Endothelial cell of umbilical vein (primary cell): ENCODE measurements at regions not wholly inside any gene's neighbourhood (a gene's known extent, or its start where the extent isn't known, plus 50 kb on each side); places are given as distances from the start of the nearest gene placed in this dataset.

Experiments used
- POLR2A ChIP-seq: IDR thresholded peaks from 2 replicates; pipeline ENCODE4 v1.6.1; 2012; ENCODE audit warnings: low read depth, mild to moderate bottlenecking, control low read depth, low read length
- POLR2AphosphoS5 ChIP-seq: IDR thresholded peaks from 2 replicates; pipeline ENCODE4 v1.6.1; 2012; ENCODE audit warnings: low read depth, mild to moderate bottlenecking, control low read depth, low read length, moderate library complexity; ENCODE audit not compliant: insufficient read depth
- TF ChIP-seq, protein P1 (sequence below), 2 donors: IDR thresholded peaks; 1 replicate in 1 of 2; 2 replicates in 1 of 2; pipeline ENCODE4 v1.5.1; 2011; ENCODE audit warnings: low read length in 2 of 2, mild to moderate bottlenecking in 2 of 2, moderate library complexity in 2 of 2, control low read depth in 1 of 2, inconsistent platforms in 1 of 2, low read depth in 1 of 2; ENCODE audit not compliant: insufficient read depth in 1 of 2; ENCODE audit errors: extremely low read depth in 1 of 2

DNA sequence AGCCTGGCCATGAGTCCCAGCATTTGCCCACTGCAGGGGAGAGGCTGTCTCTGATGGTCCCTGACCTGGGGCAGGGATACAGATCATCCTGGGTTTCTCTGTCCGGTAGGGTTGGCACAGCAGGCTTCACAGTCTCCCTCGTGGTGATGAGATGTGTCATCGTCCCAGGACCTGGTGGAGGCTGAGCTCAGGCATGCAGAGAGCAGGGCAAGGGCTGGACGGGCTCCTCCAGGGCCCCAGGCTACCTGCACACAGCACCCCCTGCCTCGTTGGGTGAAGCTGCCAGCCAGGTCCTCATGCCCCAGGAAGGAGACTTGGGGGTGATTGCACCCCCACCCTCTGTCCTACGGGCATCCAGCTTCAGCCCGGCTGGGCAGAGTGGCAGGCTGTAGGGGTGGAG lies 155.8 kb upstream of the GSE1 start:
- TF ChIP-seq, protein P1, sequence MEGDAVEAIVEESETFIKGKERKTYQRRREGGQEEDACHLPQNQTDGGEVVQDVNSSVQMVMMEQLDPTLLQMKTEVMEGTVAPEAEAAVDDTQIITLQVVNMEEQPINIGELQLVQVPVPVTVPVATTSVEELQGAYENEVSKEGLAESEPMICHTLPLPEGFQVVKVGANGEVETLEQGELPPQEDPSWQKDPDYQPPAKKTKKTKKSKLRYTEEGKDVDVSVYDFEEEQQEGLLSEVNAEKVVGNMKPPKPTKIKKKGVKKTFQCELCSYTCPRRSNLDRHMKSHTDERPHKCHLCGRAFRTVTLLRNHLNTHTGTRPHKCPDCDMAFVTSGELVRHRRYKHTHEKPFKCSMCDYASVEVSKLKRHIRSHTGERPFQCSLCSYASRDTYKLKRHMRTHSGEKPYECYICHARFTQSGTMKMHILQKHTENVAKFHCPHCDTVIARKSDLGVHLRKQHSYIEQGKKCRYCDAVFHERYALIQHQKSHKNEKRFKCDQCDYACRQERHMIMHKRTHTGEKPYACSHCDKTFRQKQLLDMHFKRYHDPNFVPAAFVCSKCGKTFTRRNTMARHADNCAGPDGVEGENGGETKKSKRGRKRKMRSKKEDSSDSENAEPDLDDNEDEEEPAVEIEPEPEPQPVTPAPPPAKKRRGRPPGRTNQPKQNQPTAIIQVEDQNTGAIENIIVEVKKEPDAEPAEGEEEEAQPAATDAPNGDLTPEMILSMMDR (IDR thresholded peaks at IDR 0.05; ENCODE audit: extremely low read depth in 1 of 2, insufficient read depth in 1 of 2, low read depth in 1 of 2, low read length in 2 of 2), result no peak
- TF ChIP-seq POLR2A (no peak), POLR2AphosphoS5 (no peak)
